Activated CD4-positive, alpha-beta T cell treated with anti-CD3 and anti-CD28 coated beads, Interleukin-10, Interleukin-2, amounts not matched to agents 100 ng/mL and 50 ng/mL, durations not matched to agents 16 hours and 8 hours (primary cell): ENCODE measurements at regions not wholly inside any gene's neighbourhood (a gene's known extent, or its start where the extent isn't known, plus 50 kb on each side); places are given as distances from the start of the nearest gene placed in this dataset.

ENCODE experiments used
- DNase-seq: peaks from one replicate; pipeline ENCODE4 v3.0.0-alpha.2; 2020

GRCh38 chr19:29293292-29293691, 80.3 kb upstream of the UQCRFS1 start:
- no peak for DNase-seq

DNA sequence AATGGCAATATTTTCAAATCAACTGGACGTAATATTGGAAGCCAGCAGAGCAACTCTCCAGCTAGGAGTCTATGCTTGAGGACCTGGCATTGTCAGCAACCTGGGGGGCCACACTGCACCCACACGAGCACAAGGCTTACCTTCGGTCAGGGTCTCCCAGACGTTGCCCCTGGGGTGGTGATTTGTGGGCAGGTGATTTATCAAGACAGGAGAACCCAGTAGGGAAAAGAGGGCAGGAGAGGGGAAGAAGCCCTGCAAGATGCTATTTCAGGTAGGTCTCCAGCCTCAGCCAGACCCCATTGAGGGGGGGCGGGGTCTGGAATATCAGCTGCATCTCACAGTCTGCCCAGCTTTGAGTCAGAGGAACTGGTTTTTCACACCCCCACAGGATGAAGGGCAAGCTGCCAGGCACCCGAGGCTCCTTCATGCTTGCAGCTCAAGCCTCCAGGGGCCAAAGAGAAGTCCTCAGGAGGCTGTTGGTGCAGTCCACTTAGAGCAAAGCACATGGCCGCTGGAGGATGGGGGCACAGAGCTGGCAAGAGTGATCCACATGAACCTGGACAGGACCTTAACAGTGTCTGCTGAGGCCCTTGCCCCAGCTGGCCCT, 80.9 kb upstream of the UQCRFS1 start:
- peak; percentile 58 for DNase-seq

DNA sequence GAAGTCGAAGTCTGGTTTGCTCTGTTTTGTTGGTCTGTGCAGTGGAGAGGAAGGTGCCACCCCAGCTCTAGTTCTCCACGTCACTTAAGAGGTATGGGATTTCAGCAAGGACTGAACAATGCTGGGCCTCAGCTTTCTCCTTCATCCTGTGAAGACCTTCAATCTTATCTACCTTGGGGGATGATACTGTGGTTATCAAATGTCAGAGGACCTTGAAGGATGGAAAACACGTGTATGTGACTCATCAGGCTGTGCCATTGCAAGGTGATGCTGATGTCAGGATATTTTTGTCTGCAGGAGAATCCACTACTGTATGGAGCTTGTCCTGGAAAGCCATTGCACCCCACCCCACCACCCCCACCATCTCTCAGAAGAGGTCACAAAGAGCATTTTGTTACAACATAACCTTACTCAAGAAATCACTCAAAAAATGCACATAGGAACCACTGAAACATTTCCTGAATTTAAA, 81.4 kb upstream of the UQCRFS1 start:
- peak; percentile 47 for DNase-seq

DNA sequence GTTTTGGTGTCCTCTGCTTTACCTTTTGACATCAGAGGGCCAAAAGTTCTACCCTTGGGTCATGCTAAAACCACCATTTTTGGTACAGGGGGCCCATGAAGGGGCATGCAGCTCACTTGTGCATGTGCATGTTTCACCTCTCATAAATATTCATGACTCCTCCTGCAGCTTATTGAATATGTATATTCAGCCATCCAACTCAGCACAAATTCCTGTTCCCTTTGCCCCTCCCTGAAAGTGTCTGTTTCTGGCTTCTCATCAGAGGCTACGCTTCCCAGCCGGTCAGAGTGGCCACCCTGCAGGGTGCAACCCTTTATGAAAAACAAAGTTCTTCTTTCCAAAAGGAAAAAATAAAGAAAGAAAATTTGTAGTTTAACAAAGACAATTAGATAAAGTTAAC, 82.3 kb upstream of the UQCRFS1 start:
- no peak for DNase-seq

- no peak for DNase-seq
Observed at GRCh38 chr19:29297381-29297780, 84.4 kb upstream of the UQCRFS1 start.

DNA sequence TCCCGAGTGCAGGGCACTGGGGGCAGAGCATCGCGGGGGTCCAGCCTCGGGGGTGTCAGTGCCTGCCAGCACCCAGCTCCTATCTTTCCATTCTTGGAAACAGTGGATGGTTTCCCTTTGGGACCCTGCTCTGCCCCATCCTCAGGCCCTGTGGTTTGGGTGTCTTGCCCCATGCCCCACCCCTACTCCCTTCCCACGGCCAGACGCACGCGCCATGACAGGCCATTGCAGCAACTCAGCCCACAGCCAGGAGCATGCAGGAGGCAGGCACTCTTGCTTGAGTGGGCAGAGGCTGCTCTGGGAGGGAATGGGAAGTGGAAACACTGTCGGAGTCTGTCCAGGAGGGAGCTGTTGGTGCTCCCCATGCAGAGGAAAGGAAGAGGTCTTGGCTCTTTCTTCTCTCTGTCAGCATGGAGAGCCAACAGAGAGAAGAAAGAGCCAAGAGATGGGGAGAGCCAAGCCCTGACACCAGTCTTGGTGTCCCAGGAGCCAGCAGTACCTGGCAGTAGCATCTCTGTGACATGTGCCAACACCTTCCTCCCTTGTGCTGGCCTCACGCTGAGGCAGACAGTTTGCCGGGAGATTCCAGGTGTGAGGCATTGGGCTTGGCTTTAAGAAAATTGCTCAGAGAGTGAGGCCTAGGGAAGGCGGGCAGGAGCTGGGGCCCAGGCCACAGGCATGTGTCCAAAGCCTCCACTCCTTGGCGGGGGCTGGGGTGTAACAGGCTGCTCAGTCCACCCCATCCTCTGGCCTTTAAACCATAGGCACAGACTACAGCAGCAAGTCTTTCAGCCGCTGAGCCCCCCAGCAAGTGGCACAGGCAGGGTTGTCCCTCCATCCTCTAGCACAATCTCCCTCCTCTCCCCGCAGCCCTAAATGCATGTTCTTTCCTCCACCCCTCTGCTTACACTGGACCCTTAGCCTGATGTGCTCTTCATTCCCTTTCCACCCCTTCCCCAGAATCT, 86.7 kb upstream of the UQCRFS1 start:
- DNase-seq: no peak

DNA sequence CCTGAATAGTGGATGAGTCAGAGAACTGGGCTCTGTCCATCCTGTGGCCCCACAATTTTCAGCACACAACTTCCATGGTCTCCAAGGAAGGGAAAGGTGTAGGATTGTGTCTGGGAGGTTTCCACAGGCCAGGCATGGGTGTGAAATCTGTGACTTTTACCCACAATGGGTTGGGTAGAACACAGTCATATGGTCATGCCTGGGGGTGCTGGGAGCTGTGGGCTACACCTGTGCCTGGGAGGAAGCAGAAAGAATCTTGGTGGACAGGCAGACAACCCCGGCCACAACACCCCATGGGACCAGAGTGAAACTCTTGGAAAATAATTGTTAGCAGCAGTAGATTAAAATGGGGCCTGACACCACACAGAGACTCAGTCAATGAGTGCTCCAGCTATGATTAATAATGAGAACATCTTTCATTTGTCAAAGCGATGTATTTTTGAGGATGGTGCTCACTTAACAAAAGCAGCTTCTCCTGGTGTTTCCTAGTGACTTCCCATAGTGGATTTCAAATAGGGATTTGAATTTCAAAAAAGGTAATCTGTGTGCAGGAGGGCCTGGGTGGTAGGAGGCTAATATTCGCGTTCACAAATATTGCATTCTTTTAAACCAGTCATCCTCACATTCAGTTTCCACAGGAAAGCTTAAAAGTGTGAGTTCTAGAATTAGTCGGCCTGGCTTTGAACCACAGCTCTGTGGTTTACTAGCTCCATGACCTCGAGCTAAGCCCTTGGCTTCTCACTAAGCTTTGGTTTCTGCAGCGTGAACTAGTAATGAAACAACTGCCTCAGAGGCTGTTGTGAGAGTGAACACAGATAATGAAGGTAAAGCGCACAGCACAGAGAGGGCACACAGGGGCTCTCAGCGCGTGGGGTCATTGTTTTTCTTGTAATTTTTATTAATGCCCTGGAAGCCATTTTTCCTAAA, 89.3 kb upstream of the UQCRFS1 start:
- peak; percentile 81 for DNase-seq

- DNase-seq: peak; percentile 17
Observed at GRCh38 chr19:29303069-29303718, 90.2 kb upstream of the UQCRFS1 start.

DNA sequence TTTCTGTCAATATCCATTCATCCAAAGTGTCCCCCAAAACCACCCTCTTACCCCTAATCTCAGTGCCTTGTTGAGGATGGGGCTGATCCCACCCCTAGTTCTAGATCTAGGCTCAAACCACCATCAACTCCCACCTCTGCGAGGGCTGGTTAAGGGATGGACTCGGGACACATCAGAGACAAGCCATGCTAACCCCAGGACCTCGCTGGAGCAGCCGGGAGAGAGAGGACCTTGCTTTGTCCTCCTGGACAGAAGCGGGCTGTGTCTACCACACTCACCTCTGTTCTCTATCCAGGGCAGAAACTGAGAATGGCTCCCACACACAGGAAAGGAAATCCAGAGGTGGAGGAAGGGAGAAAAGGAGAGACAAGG, 90.8 kb upstream of the UQCRFS1 start:
- DNase-seq: no peak

GRCh38 chr19:29305268-29305667, 92.3 kb upstream of the UQCRFS1 start:
- DNase-seq: no peak

DNA sequence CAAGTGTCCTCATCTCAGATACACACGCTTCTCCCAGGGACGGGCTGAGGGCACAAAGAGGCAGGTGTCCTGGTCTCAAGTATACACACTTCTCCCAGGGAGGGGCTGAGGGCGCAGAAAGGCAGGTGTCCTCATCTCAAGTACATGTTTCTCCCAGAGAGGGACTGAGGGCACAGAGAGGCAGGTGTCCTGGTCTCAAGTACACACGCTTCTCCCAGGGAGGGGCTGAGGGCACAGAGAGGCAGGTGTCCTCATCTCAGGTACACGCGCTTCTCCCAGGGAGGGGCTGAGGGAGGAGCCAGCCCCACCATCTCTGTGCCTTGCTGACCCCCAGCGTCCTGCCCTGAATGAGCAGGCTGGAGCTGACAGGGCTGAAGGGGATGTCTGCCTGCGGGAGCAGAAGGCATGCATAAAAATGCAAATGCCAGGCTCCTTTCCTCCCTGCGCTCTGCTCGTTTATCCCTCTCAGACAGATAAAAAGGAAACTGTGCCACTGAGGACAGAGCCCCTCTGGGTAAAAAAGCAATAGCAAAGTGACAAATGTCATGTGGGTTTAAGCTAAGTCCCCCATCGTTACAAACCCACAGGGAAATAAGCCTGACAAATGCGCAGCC, 96.1 kb upstream of the UQCRFS1 start:
- no peak for DNase-seq

DNA sequence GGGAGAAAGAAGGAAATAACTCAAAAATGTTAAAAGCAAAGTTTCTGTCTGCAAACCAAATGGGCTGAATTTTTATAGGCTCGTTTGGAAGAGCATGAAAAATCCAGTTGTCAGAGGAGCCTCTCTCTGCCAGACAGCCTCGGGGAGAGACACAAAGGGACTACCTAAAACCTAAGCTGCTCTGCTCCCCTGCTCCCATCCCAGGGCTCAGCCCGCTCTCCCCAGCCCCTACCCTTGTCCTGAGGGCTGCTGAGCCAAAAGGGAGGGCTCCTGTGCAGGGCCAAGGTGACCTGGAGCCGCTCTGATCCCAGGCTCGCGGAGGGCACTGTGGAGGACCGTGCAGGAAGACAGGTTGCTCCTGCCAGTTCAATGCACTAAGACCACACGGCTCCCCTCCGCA, 96.7 kb upstream of the UQCRFS1 start:
- DNase-seq: no peak

DNA sequence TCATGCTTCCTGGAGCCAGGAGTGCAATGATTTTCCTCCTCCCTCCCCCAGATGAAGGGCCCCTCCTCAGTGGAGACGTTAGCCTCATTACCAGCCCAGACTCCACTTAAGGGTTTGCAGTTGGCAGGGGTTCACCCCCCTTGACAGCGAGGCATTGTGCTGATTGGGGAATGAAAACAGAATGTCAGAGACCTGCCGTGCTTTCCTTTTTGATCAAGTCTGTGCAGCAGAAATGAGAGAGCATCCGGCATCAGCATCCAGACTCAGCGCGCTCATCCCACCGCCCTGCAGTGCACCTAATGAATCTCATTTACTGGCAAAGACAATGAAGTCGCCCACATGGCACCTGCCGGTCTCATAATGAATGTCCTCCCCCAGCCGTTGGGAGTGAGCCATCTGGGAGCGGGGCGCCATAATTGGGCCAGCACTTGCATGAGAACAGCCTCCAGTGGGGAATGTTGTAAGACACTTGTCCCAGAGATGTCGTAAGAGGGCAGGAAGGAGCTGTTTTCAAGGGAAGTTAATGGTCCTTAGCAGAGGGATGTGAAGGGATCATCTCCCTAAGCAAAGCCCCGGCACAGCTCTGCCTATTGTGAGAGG, 98.3 kb upstream of the UQCRFS1 start:
- no peak for DNase-seq

- no peak for DNase-seq
Observed at GRCh38 chr19:29315556-29316190, 102.7 kb upstream of the UQCRFS1 start.

DNA sequence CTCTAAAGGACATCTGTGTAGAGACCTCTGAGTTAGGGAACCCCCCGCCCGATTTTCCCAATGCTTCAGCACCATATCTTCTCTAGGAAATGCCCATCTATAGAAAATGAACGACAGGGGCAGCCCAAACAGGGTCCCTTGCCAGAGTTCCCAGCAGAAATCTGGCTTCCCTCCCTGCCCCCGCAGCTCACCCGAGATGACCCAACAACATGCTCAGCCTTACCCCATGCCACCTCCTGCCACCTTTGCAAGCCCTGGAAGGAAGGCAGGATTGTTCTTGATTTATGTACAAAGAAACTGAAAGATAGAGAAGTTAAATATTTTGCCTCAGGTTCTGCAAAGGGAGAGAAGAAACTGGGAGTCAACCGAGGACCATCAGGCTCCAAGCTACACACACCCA, 105.6 kb upstream of the UQCRFS1 start:
- no peak for DNase-seq

GRCh38 chr19:29320086-29320485, 107.1 kb upstream of the UQCRFS1 start:
- DNase-seq: no peak

DNA sequence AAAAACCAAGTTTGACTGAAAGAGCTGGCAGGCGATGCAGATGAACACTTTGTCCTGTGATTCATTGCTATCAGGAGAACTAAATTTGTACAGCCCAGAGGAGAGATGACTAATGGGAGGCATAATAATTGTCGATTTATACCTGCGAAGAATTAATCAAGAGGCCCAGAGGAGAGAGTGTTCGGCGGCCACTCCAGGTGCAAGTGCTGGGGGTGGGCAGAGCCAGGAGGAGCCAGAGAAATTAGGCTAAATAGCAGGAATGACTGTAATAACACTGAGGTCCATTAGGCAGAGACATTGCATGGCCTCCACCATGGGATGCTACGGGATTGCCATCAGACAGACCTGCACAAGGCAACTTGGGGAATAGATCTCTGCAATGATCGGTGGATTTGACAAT, 107.7 kb upstream of the UQCRFS1 start:
- no peak for DNase-seq

- DNase-seq: no peak
Observed at GRCh38 chr19:29321116-29321515, 108.2 kb upstream of the UQCRFS1 start.

DNA sequence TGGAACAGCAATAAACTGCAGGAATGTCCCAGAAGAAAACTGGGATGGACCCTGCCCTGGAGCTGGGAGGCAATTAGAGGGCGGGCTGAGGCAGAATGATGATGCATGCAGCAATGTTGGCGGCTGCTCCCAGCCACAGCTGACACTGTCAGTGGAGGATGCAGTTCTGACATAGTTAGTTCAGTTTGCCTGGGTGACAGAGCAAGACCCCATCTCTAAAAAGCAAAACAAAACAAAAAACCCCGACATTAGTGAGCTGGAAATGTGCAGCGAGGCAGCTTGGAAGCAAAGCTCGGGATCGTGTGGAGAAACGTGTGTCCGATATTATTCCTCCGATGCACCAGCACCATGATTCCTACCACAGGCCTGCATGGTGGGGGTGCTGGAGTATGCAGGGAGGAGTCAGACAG, 110.1 kb upstream of the UQCRFS1 start:
- DNase-seq: no peak

DNA sequence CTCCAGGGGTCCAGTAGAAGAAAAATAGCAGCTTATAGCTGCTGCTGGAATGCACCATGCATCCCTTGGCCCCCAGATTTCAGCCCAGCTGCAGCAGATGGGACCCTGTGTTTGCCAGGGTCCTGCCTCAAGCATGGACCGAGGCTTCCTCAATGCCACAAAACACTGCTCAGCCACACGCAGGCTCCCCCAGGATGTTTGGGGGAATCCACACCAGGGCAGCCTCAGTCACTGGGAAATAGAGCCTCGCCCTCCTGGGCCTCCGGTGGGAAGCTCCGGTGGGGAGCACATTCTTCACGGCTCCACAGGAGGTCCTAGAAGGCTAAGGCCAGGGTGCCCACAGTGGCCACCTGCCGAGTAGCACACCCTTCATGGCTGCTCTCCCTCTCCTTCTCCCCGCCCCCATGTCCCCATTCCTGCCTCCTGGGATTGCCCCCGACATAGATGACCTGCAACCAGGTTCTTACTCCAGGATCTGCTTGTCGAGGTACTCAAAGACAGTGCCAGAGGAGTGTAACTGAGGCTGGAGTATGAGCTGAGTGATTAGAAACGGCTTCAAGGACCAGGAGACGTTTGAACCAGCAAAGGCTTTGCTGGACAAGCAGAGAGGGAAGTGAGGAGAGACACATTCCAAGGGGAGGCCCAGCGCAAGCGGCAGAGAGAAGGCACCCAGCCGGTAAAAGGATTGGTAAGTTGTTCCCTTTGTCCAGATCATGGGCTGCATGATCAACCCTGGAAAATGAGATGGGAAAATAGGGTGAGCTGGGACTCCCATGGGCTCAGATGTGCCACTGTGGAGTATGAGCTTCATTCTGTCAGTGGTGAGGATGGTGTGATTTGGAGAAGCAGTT, 110.7 kb upstream of the UQCRFS1 start:
- DNase-seq: no peak
